ENCODE measurements at regions not wholly inside any gene's neighbourhood (a gene's known extent, or its start where the extent isn't known, plus 50 kb on each side); places are given as distances from the start of the nearest gene placed in this dataset.

DNA sequence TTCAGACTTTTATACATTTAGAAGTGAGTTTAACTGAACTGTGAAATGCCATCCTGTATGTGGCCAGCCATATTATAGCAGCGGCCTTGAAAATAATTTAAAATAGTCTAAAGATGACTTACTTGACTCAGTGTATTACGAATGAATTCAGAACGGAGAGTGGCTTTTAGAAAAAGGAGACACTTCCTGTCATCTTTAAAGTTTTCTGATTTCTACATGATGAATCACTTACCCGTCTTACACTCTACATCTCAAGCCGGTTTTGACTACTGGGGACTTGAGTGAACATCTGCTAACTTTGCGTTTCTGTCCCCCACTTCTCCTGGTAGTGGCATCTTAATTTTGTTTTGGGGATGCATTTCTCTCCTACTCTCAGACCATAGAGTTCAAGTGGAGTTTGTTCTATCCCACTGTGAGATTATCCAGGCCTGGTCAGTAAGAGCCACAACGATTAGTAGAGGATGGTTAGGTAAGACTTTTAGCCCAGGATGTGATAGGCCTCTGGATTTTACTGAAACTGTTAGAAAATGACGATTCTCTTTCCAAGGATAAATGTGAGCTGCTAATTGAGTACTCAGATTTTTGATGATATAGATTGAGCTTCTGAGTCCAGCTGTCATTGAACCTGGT lies 175.4 kb upstream of the CADPS start:
- H3K4me3 ChIP-seq (replicated peaks in 1 of 3; ENCODE audit: insufficient read depth in 1 of 3, low read depth in 2 of 3, low read length in 3 of 3), result no peak overlapping the region
- CTCF ChIA-PET (ENCODE audit: low intra/inter-chr PET ratio, low total read pairs), result no interaction called here
- TF ChIP-seq ZFP82 (CRISPR knock-in tag; IDR thresholded peaks at IDR 0.05; ENCODE audit: borderline replicate concordance), result no peak
- no peak for TF ChIP-seq HOXA9 (CRISPR knock-in tag; IDR thresholded peaks at IDR 0.05; ENCODE audit: borderline replicate concordance)
- TF ChIP-seq ZBTB42 (CRISPR knock-in tag; IDR thresholded peaks at IDR 0.05), result no peak
- TF ChIP-seq, protein P1, sequence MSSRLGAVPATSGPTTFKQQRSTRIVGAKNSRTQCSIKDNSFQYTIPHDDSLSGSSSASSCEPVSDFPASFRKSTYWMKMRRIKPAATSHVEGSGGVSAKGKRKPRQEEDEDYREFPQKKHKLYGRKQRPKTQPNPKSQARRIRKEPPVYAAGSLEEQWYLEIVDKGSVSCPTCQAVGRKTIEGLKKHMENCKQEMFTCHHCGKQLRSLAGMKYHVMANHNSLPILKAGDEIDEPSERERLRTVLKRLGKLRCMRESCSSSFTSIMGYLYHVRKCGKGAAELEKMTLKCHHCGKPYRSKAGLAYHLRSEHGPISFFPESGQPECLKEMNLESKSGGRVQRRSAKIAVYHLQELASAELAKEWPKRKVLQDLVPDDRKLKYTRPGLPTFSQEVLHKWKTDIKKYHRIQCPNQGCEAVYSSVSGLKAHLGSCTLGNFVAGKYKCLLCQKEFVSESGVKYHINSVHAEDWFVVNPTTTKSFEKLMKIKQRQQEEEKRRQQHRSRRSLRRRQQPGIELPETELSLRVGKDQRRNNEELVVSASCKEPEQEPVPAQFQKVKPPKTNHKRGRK (CRISPR knock-in tag; IDR thresholded peaks at IDR 0.05), result no peak
- TF ChIP-seq, protein P2, sequence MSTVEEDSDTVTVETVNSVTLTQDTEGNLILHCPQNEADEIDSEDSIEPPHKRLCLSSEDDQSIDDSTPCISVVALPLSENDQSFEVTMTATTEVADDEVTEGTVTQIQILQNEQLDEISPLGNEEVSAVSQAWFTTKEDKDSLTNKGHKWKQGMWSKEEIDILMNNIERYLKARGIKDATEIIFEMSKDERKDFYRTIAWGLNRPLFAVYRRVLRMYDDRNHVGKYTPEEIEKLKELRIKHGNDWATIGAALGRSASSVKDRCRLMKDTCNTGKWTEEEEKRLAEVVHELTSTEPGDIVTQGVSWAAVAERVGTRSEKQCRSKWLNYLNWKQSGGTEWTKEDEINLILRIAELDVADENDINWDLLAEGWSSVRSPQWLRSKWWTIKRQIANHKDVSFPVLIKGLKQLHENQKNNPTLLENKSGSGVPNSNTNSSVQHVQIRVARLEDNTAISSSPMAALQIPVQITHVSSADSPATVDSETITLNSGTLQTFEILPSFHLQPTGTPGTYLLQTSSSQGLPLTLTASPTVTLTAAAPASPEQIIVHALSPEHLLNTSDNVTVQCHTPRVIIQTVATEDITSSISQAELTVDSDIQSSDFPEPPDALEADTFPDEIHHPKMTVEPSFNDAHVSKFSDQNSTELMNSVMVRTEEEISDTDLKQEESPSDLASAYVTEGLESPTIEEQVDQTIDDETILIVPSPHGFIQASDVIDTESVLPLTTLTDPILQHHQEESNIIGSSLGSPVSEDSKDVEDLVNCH (CRISPR knock-in tag; IDR thresholded peaks at IDR 0.05), result no peak
- no peak for TF ChIP-seq EZH2 (conservative IDR thresholded peaks at IDR 0.05; ENCODE audit: low read depth, low read length)

More for the DNA sequence above, 175.4 kb upstream of the CADPS start:
- H4K20me1 ChIP-seq (ENCODE audit: insufficient read depth, low read length), result no peaks in the 10 kb centered on the region
- in situ Hi-C loops (cut with HindIII; ENCODE audit: extremely low pct_ligation_motif_present, low pct_unique_long_range_greater_than_20kb), result no loop called here
- no peaks in the 10 kb centered on the region for H3K9me3 ChIP-seq (ENCODE audit: low read length)
- H3K4me2 ChIP-seq (ENCODE audit: low read depth, low read length), result no peak overlapping the region
- no peaks in the 10 kb centered on the region for H3K27me3 ChIP-seq (ENCODE audit: control insufficient read depth in 1 of 2, insufficient read depth in 2 of 2, low read length in 2 of 2)
- 21% methylated on average over 8 of the region's 8 CpGs for WGBS (ENCODE audit: low lambda C conversion rate)
- ATAC-seq (no peak), DNase-seq (ENCODE audit: low spot score) (no peak), FAIRE-seq (no peak)
- H3K4me1 ChIP-seq (ENCODE audit: insufficient read depth, low read length), result no peaks in the 10 kb centered on the region
- H3K27ac ChIP-seq (ENCODE audit: extremely low read length, insufficient read depth, low read length), result no peak overlapping the region
- intact Hi-C loops (cut with micrococcal nuclease; ENCODE audit: unreplicated experiment), result no loop called here
- H3K9ac ChIP-seq (ENCODE audit: insufficient read depth, low read depth, low read length), result no peak overlapping the region
- no TSS peak for BruUV-seq (replicated peaks)
- H3K36me3 ChIP-seq (replicated peaks in 1 of 2; ENCODE audit: control insufficient read depth in 1 of 2, insufficient read depth in 2 of 2, low read length in 2 of 2), result no peaks in the 10 kb centered on the region
- POLR2A ChIA-PET, result no interaction called here
- no peak overlapping the region for H2AFZ ChIP-seq (ENCODE audit: low read length)
- H3K79me2 ChIP-seq (ENCODE audit: insufficient read depth, low read length), result no peaks in the 10 kb centered on the region
